Keratinocyte (primary cell): ENCODE measurements at regions not wholly inside any gene's neighbourhood (a gene's known extent, or its start where the extent isn't known, plus 50 kb on each side); places are given as distances from the start of the nearest gene placed in this dataset.
A peak's percentile ranks its signal among the peaks of the same experiment; 100 is the strongest.

Experiments used
- DNase-seq: peaks from one replicate; pipeline ENCODE4 v3.0.0-alpha.2; 2011; ENCODE audit warnings: low read depth, missing footprints, low spot score
- FAIRE-seq: peaks from 2 replicates; lab custom pipeline; 2011; peaks lifted over from hg19 to GRCh38; lab: Jason Lieb, UNC
- H2AFZ ChIP-seq: 2 replicates; pipeline ENCODE4 v1.6.0; 2012; ENCODE audit warnings: low read length, control low read depth, inconsistent platforms; ENCODE audit not compliant: control insufficient read depth
- H3K27ac ChIP-seq: 2 replicates; pipeline ENCODE4 v1.5.1; 2011; ENCODE audit warnings: low read length; ENCODE audit not compliant: control insufficient read depth, insufficient read depth
- H3K27me3 ChIP-seq: 3 replicates; pipeline ENCODE4 v1.6.0; 2011; ENCODE audit warnings: low read length; ENCODE audit not compliant: control insufficient read depth, insufficient read depth; ENCODE audit errors: extremely low read depth
- H3K36me3 ChIP-seq, 2 experiments: 2 replicates in 1 of 2; 3 replicates in 1 of 2; pipeline ENCODE4 v1.5.1; 2011; ENCODE audit warnings: low read length in 2 of 2, mild to moderate bottlenecking in 1 of 2; ENCODE audit not compliant: control insufficient read depth in 2 of 2, insufficient read depth in 2 of 2; ENCODE audit errors: extremely low read depth in 1 of 2
- H3K4me1 ChIP-seq: 3 replicates; pipeline ENCODE4 v1.5.1; 2011; ENCODE audit warnings: low read length; ENCODE audit not compliant: control insufficient read depth, insufficient read depth; ENCODE audit errors: extremely low read depth
- H3K4me2 ChIP-seq: 3 replicates; pipeline ENCODE4 v1.6.0; 2011; ENCODE audit warnings: low read depth, low read length; ENCODE audit not compliant: control insufficient read depth, insufficient read depth; ENCODE audit errors: extremely low read depth
- H3K4me3 ChIP-seq, 3 experiments: fragments of 200-600 bp in 1 of 3; sonication (generic) in 1 of 3; 2 replicates in 2 of 3; 3 replicates in 1 of 3; pipeline ENCODE4 v1.5.1; 2011 to 2016; ENCODE audit warnings: low read length in 3 of 3, mild to moderate bottlenecking in 3 of 3, control low read depth in 2 of 3, inconsistent platforms in 1 of 3, low read depth in 1 of 3, mixed read lengths in 1 of 3, mixed run types in 1 of 3, moderate library complexity in 1 of 3; ENCODE audit not compliant: control insufficient read depth in 2 of 3, insufficient read depth in 2 of 3; ENCODE audit errors: extremely low read depth in 1 of 3
- H3K79me2 ChIP-seq: 2 replicates; pipeline ENCODE4 v1.6.0; 2012; ENCODE audit warnings: low read length; ENCODE audit not compliant: control insufficient read depth, insufficient read depth
- H3K9ac ChIP-seq: 3 replicates; pipeline ENCODE4 v1.6.0; 2011; ENCODE audit warnings: low read length; ENCODE audit not compliant: control insufficient read depth, insufficient read depth; ENCODE audit errors: extremely low read depth
- H3K9me1 ChIP-seq: 3 replicates; pipeline ENCODE4 v1.6.0; 2011; ENCODE audit warnings: low read length; ENCODE audit not compliant: control insufficient read depth, insufficient read depth; ENCODE audit errors: extremely low read depth
- H3K9me3 ChIP-seq: 2 replicates; pipeline ENCODE4 v1.5.1; 2012; ENCODE audit warnings: low read depth, low read length; ENCODE audit not compliant: control insufficient read depth
- H4K20me1 ChIP-seq: 3 replicates; pipeline ENCODE4 v1.6.0; 2011; ENCODE audit warnings: low read length; ENCODE audit not compliant: control insufficient read depth, insufficient read depth; ENCODE audit errors: extremely low read depth
- CTCF ChIP-seq, 3 experiments: IDR thresholded peaks in 1 of 3; conservative IDR thresholded peaks in 1 of 3; optimal IDR thresholded peaks in 1 of 3; 2 replicates in 2 of 3; 3 replicates in 1 of 3; pipeline versions ENCODE3 to v1.5.1; 2011; ENCODE audit warnings: low read length in 3 of 3, mild to moderate bottlenecking in 3 of 3, moderate library complexity in 2 of 3, control low read depth in 1 of 3, inconsistent platforms in 1 of 3; ENCODE audit not compliant: insufficient read depth in 2 of 3; ENCODE audit errors: extremely low read depth in 1 of 3
- EZH2 ChIP-seq: IDR thresholded peaks from one replicate; pipeline ENCODE4 v1.6.1; 2012; ENCODE audit warnings: inconsistent platforms, mild to moderate bottlenecking, low read length, moderate library complexity
- dilution Hi-C: fragments of 300-500 bp; cut with MboI; formaldehyde crosslinking; loops from one replicate; pipeline ENCODE4 v1.7.0; 2020; ENCODE audit warnings: low sequenced_read_pairs; ENCODE audit not compliant: extremely low pct_ligation_motif_present

- Histone ChIP-seq H3K9me3 (no peaks in the 10 kb centered on the region), H3K27me3 (no peaks in the 10 kb centered on the region), H3K9me1 (no peaks in the 10 kb centered on the region), H3K4me3 (no peak overlapping the region), H3K79me2 (no peaks in the 10 kb centered on the region), H3K9ac (no peak overlapping the region), H3K27ac (no peak overlapping the region), H3K4me1 (peaks cover 10% of the 10 kb centered on the region), H3K36me3 (no peaks in the 10 kb centered on the region), H3K4me2 (no peak overlapping the region), H2AFZ (no peak overlapping the region), H4K20me1 (no peaks in the 10 kb centered on the region)
- FAIRE-seq: no peak
- dilution Hi-C loops: no loop called here
- no peak for TF ChIP-seq EZH2
- no peak for TF ChIP-seq CTCF (optimal IDR thresholded peaks at IDR 0.05 in 1 of 3, IDR thresholded peaks at IDR 0.05 in 1 of 3, conservative IDR thresholded peaks at IDR 0.05 in 1 of 3; ENCODE audit: extremely low read depth in 1 of 3, insufficient read depth in 2 of 3, low read length in 3 of 3)
- no peak for DNase-seq
Measured at GRCh38 chr6:85867595-85867994, 224.9 kb upstream of the SYNCRIP start.

- TF ChIP-seq EZH2: no peak
- TF ChIP-seq CTCF (optimal IDR thresholded peaks at IDR 0.05 in 1 of 3, IDR thresholded peaks at IDR 0.05 in 1 of 3, conservative IDR thresholded peaks at IDR 0.05 in 1 of 3; ENCODE audit: extremely low read depth in 1 of 3, insufficient read depth in 2 of 3, low read length in 3 of 3): no peak
- Histone ChIP-seq H3K27me3 (no peaks in the 10 kb centered on the region), H3K27ac (no peak overlapping the region), H3K9me3 (no peaks in the 10 kb centered on the region), H3K4me3 (no peak overlapping the region), H3K4me2 (peak overlapping the region; percentile 86), H3K9ac (no peak overlapping the region), H3K9me1 (no peaks in the 10 kb centered on the region), H2AFZ (no peak overlapping the region), H3K79me2 (no peaks in the 10 kb centered on the region), H4K20me1 (no peaks in the 10 kb centered on the region), H3K36me3 (no peaks in the 10 kb centered on the region), H3K4me1 (peaks cover 10% of the 10 kb centered on the region)
- dilution Hi-C loops: no loop called here
- DNase-seq (no peak), FAIRE-seq (no peak)
Measured at GRCh38 chr6:85866758-85867401, 224.2 kb upstream of the SYNCRIP start.
